Skeletal muscle satellite cell (primary cell): ENCODE measurements at regions not wholly inside any gene's neighbourhood (a gene's known extent, or its start where the extent isn't known, plus 50 kb on each side); places are given as distances from the start of the nearest gene placed in this dataset.

Experiments
- H3K27me3 ChIP-seq: 2 replicates; pipeline ENCODE4 v1.7.0; 2013; ENCODE audit warnings: low read length; ENCODE audit not compliant: control insufficient read depth, insufficient read depth
- H3K36me3 ChIP-seq: 2 replicates; pipeline ENCODE4 v1.7.0; 2013; ENCODE audit warnings: mild to moderate bottlenecking, control low read depth, low read length; ENCODE audit not compliant: insufficient read depth
- H3K4me1 ChIP-seq: 2 replicates; pipeline ENCODE4 v1.7.0; 2013; ENCODE audit warnings: low read length; ENCODE audit not compliant: control insufficient read depth, insufficient read depth
- H3K4me2 ChIP-seq: 2 replicates; pipeline ENCODE4 v1.7.0; 2013; ENCODE audit warnings: mild to moderate bottlenecking, low read length
- H3K4me3 ChIP-seq: 2 replicates; pipeline ENCODE4 v1.7.0; 2013; ENCODE audit warnings: low read length
- H3K9ac ChIP-seq: 2 replicates; pipeline ENCODE4 v1.7.0; 2013; ENCODE audit warnings: mild to moderate bottlenecking, low read depth, low read length, moderate library complexity
- H3K9me3 ChIP-seq: replicated peaks from 2 replicates; pipeline ENCODE4 v1.7.0; 2013; ENCODE audit warnings: mild to moderate bottlenecking, control low read depth, low read length

DNA sequence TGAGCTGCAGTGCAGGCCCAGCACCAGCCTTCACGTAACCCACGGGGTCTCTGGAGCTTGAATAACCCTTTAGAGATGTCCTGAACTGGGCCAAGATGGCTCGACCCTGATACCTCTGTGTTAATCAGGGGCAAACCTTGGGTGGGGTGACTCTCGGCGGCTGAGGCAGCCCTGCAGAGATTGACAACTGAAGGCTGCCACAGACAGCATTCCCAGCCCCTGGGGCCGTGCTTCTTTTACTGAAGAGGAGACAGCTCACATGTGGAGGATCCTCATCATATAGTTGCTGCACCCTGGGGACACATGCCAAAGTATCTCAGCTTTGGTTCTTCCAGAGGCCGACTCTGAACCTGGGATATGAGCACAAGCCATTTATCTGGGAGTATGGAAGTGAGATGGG lies 57.3 kb upstream of the PTGFRN start:
- H3K27me3 ChIP-seq = no peaks in the 10 kb centered on the region
- no peaks in the 10 kb centered on the region for H3K9me3 ChIP-seq
- no peak overlapping the region for H3K9ac ChIP-seq
- no peaks in the 10 kb centered on the region for H3K36me3 ChIP-seq
- peaks cover 73% of the 10 kb centered on the region for H3K4me1 ChIP-seq
- no peak overlapping the region for H3K4me3 ChIP-seq
- no peak overlapping the region for H3K4me2 ChIP-seq

DNA sequence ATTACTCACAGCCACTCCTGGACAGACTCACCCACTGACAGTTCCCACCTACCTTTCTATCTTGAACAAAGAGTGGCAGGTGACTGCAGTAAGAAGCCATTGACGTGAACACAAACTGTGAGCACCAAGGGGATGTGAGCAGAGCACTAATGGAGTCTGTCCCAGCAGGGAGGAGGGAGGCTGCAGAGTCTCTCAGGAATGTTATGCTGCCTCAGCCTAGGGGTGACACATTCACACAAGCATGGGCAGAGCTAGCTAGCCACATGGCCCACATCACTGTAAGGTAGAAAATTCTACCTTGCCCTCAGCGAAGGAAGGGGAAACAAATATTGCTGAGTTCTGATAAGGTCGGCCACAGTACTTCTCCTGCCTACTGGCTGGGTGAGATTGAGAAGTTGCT lies 56.8 kb upstream of the PTGFRN start:
- H3K27me3 ChIP-seq = no peaks in the 10 kb centered on the region
- H3K4me1 ChIP-seq = peaks cover 67% of the 10 kb centered on the region
- no peak overlapping the region for H3K4me2 ChIP-seq
- H3K4me3 ChIP-seq = no peak overlapping the region
- no peak overlapping the region for H3K9ac ChIP-seq
- H3K9me3 ChIP-seq = no peaks in the 10 kb centered on the region
- no peaks in the 10 kb centered on the region for H3K36me3 ChIP-seq

DNA sequence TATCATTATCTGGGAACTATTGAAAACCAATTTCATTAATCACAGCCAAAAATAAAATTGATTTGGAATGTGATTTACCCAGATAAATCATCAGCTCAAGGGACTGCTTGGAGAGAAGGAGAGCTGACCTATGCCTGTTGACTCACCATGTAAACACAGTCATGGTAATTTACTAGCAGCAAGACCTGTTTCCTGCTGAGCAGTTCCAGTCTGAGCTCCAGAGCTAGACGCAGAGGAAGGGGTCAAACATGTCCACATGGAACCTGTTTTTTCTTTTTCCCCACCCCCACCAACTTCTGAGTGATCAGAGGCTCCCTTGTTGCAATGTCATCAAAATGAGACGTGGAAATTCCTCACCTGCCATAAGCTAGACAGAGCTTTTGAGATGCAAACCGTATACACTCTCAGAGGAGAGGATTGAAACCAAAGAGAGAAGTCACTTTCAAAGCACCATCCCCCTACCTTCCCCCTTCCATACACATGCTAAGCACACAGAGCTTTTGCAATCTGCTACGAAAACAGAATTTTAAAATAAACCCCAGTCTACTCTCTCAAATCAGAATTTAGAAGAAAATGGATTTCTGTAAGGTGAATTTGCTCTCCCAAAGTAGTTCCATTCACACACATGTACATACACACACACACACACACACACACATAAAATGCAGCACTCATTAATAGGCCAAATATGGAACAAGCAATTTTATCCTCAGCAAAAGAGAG lies 55.9 kb upstream of the PTGFRN start:
- no peaks in the 10 kb centered on the region for H3K27me3 ChIP-seq
- H3K4me1 ChIP-seq = peaks cover 58% of the 10 kb centered on the region
- no peak overlapping the region for H3K4me3 ChIP-seq
- H3K4me2 ChIP-seq = peak overlapping the region; percentile 69
- H3K36me3 ChIP-seq = no peaks in the 10 kb centered on the region
- H3K9ac ChIP-seq = no peak overlapping the region
- H3K9me3 ChIP-seq = no peaks in the 10 kb centered on the region

DNA sequence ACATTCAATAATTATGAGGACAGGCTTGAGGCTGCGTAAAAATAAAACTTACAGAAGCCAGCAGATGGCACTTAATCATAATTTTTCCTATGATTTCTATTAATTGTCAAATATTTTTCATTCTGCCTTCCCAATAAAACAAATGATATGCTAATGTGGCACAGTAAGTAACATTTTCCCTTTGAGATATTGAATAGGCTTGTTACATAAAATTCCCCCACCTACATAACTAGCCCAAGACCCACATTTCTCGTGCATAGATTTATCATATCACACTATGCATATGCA lies 55.4 kb upstream of the PTGFRN start:
- H3K4me3 ChIP-seq = no peak overlapping the region
- no peak overlapping the region for H3K4me2 ChIP-seq
- H3K9ac ChIP-seq = no peak overlapping the region
- no peaks in the 10 kb centered on the region for H3K9me3 ChIP-seq
- H3K36me3 ChIP-seq = no peaks in the 10 kb centered on the region
- peaks cover 53% of the 10 kb centered on the region for H3K4me1 ChIP-seq
- no peaks in the 10 kb centered on the region for H3K27me3 ChIP-seq

DNA sequence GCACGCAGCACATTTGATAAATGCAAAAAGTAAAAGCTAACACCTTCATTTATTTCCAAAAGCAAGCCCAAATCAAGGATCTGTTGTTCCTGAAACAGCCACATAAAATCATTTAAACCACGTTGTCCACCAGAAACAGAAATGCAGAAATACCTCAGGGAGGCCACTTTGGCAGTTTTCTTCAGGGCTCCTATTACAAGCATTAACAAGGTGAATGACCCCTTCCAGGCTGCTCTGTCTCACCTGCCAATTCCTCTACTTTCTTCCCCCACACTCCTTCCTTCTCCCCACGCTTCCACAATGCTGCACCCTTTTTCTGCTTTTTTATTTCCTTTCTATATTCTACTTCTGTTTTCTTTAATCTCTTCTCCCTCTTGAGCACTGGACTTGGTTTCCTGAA lies 55.0 kb upstream of the PTGFRN start:
- no peaks in the 10 kb centered on the region for H3K36me3 ChIP-seq
- no peak overlapping the region for H3K9ac ChIP-seq
- H3K4me3 ChIP-seq = no peak overlapping the region
- no peak overlapping the region for H3K4me2 ChIP-seq
- no peaks in the 10 kb centered on the region for H3K9me3 ChIP-seq
- H3K4me1 ChIP-seq = peaks cover 49% of the 10 kb centered on the region
- no peaks in the 10 kb centered on the region for H3K27me3 ChIP-seq

DNA sequence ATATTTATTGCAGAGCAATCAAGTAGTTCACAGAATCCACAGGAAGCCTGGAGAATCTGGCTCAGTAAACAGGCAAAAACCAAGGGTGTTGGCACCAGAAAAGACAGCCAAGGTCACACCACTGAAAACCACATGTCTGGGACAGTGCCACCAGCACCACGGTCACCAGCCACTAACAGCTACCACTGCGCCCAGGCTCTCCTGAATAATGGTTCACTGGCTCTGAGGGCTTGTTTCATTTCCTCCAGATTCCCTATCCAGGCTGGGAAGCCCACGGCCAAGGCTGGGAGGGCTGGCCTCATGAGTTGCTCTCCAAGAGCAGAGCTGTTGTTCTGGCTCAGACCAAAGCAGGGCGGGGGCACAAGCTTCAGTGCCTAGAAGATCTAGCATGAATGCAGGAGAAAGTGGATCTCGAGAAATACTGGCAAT lies 54.5 kb upstream of the PTGFRN start:
- Histone ChIP-seq H3K9ac (no peak overlapping the region), H3K36me3 (no peaks in the 10 kb centered on the region), H3K4me1 (peaks cover 44% of the 10 kb centered on the region)

DNA sequence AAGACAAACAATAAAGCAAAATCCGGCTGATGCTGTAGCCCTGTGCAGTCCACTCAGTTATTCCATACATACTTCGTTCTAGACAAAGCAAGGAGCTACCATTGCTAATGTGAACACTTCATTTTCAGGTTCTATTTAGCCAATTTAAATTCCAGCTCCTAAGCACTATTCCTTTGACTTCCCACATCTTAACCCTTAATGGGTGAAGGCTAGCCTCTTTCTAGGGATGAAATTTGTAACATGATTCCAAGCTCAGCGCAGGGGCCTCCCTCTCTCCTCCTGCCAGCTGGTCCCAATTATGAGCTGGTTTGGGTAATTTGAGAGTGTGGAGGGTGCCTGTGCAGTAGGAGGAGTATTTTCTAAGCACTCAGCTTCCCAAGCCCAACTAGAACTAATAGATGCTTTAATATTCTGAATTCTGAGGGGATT lies 53.9 kb upstream of the PTGFRN start:
- H3K9me3 ChIP-seq = no peaks in the 10 kb centered on the region
- peaks cover 38% of the 10 kb centered on the region for H3K4me1 ChIP-seq
- no peak overlapping the region for H3K9ac ChIP-seq
- H3K36me3 ChIP-seq = no peaks in the 10 kb centered on the region
- H3K4me3 ChIP-seq = no peak overlapping the region
- no peak overlapping the region for H3K4me2 ChIP-seq
- no peaks in the 10 kb centered on the region for H3K27me3 ChIP-seq

More for the DNA sequence above, 54.5 kb upstream of the PTGFRN start:
- peak overlapping the region; percentile 27 for H3K4me2 ChIP-seq
- H3K27me3 ChIP-seq = no peaks in the 10 kb centered on the region
- no peak overlapping the region for H3K4me3 ChIP-seq
- no peaks in the 10 kb centered on the region for H3K9me3 ChIP-seq

DNA sequence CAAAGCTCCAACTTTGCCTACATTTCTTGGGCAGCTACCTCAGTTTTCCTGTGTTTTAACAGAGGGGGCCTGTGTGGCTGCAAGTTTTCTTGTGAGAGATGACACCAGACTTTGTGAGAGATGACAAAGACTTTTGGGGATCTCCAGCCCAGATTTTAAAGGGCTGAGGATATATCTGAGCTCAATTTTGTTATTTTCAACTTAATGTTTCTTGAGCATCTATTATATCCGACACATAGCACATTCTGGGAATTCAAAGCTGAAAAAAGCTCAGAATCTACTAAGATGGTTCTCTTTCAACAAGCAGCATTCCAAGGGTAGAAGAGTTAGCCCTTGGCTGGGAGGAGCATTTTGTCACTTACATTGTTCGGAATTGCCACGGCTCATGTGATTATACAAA lies 53.4 kb upstream of the PTGFRN start:
- no peak overlapping the region for H3K4me2 ChIP-seq
- no peaks in the 10 kb centered on the region for H3K27me3 ChIP-seq
- H3K4me3 ChIP-seq = no peak overlapping the region
- peaks cover 38% of the 10 kb centered on the region for H3K4me1 ChIP-seq
- no peaks in the 10 kb centered on the region for H3K9me3 ChIP-seq
- no peaks in the 10 kb centered on the region for H3K36me3 ChIP-seq
- H3K9ac ChIP-seq = no peak overlapping the region

DNA sequence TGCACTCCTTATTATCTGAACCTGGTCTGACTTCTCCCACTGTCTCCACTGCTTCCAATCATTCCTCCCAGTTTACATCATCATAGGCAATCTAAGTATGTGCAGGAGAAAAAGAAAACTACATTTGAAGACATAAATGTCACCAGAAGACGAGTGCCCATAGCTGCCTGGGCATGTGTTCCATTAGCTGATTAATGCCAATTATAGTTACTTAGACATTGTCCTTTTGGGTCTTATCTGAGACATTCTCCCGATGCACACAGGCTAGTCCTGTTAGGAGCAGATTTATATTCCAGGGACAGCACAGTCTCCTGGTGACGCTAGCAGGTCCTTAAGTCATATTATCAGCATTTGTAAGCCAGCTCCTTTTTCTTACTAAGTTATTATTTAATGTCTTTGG lies 52.6 kb upstream of the PTGFRN start:
- no peaks in the 10 kb centered on the region for H3K36me3 ChIP-seq
- no peak overlapping the region for H3K9ac ChIP-seq
- no peak overlapping the region for H3K4me2 ChIP-seq
- H3K4me1 ChIP-seq = peaks cover 38% of the 10 kb centered on the region
- H3K27me3 ChIP-seq = no peaks in the 10 kb centered on the region
- H3K9me3 ChIP-seq = no peaks in the 10 kb centered on the region
- H3K4me3 ChIP-seq = no peak overlapping the region
